ENCODE measurements at regions not wholly inside any gene's neighbourhood (a gene's known extent, or its start where the extent isn't known, plus 50 kb on each side); places are given as distances from the start of the nearest gene placed in this dataset.

DNA sequence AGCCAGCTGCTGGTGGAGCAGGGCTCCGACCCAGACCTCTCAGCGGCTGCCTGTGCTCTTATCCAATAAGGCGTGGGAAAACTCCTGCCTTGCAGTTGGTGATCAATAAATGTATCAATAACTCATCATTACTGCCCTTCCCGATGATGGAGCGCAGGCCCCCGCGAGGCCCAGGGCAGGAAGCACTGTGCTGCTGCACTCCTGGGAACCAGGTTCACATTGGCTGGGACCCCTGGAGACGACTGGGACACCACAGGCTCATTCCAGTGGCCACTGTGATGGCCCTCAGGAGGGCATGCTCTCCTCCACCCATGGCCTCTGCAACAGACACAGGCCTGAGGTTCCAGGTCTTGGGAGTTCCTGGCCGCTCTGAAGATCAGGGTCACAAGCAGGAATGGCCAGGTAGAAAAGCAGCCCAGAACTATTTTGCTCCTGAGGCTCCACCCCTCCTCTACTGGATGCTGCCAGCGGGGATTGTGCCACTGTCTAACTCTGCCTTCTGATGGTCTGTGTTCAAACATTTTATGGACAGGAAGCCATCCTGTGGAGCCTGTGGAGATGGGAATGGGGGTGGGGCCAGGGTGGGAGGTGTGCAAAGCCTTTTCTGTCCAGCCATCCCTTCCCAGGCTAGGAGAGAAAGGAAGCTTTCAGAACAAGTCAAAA lies 287.4 kb upstream of the ZMIZ1 start:
- TF ChIP-seq, protein P1, sequence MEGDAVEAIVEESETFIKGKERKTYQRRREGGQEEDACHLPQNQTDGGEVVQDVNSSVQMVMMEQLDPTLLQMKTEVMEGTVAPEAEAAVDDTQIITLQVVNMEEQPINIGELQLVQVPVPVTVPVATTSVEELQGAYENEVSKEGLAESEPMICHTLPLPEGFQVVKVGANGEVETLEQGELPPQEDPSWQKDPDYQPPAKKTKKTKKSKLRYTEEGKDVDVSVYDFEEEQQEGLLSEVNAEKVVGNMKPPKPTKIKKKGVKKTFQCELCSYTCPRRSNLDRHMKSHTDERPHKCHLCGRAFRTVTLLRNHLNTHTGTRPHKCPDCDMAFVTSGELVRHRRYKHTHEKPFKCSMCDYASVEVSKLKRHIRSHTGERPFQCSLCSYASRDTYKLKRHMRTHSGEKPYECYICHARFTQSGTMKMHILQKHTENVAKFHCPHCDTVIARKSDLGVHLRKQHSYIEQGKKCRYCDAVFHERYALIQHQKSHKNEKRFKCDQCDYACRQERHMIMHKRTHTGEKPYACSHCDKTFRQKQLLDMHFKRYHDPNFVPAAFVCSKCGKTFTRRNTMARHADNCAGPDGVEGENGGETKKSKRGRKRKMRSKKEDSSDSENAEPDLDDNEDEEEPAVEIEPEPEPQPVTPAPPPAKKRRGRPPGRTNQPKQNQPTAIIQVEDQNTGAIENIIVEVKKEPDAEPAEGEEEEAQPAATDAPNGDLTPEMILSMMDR (IDR thresholded peaks at IDR 0.05; ENCODE audit: unreplicated experiment), result no peak
- H3K36me3 Mint-ChIP-seq (ENCODE audit: low read depth, unreplicated experiment), result peaks cover 7% of the 10 kb centered on the region
- H3K4me1 Mint-ChIP-seq (ENCODE audit: unreplicated experiment), result no peaks in the 10 kb centered on the region
- peaks cover 2% of the 10 kb centered on the region for H3K27me3 Mint-ChIP-seq (ENCODE audit: unreplicated experiment)
- H3K4me3 Mint-ChIP-seq (ENCODE audit: unreplicated experiment), result no peak overlapping the region
- DNase-seq (ENCODE audit: low spot score), result no peak
- no peak overlapping the region for H3K27ac Mint-ChIP-seq (ENCODE audit: unreplicated experiment)
- H3K9me3 Mint-ChIP-seq (ENCODE audit: unreplicated experiment), result peaks cover 8% of the 10 kb centered on the region

DNA sequence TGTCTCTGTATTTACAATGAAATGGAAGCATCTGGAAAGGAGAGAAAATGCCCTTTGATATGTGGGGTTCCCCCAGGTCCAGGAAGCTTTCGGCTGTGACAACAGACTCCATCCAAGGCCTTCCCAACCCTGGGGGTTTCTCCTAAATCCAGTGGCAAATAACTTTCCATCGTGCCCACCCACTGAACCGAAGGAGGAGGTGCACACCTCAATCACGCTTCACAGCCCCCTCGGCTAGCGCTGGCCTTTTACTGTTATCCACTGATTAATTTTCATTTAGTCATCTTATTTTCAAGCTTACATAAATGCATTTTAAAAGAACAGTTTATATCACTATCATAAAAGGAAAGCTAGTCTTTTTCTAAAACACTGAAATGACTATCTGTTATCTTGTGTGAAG lies 286.8 kb upstream of the ZMIZ1 start:
- TF ChIP-seq, protein P1 (IDR thresholded peaks at IDR 0.05; ENCODE audit: unreplicated experiment), result no peak
- no peak for DNase-seq (ENCODE audit: low spot score)
- H3K27me3 Mint-ChIP-seq (ENCODE audit: unreplicated experiment), result peaks cover 2% of the 10 kb centered on the region
- peaks cover 8% of the 10 kb centered on the region for H3K9me3 Mint-ChIP-seq (ENCODE audit: unreplicated experiment)
- H3K27ac Mint-ChIP-seq (ENCODE audit: unreplicated experiment), result no peak overlapping the region
- H3K4me3 Mint-ChIP-seq (ENCODE audit: unreplicated experiment), result no peak overlapping the region
- H3K36me3 Mint-ChIP-seq (ENCODE audit: low read depth, unreplicated experiment), result peaks cover 7% of the 10 kb centered on the region
- H3K4me1 Mint-ChIP-seq (ENCODE audit: unreplicated experiment), result no peaks in the 10 kb centered on the region

DNA sequence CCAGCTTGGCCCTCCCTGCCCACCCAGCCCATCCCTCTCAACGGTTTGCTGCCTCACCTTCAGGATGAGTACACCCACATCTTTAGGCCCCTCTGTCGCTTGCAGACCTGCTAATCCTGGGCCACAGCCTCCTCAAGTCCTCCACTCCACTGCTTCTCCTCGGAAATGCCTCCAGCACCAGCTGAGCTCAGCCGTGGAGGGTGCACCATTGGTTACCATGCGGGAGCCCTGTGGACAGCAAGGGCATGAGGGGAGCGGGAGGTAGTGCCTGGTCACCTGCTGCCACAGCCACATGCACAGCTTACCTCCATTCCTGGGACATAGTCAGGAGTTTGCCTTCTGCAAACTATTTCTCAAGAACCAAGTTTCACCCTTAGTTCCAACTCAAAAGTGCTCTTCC lies 286.3 kb upstream of the ZMIZ1 start:
- peaks cover 8% of the 10 kb centered on the region for H3K9me3 Mint-ChIP-seq (ENCODE audit: unreplicated experiment)
- peaks cover 2% of the 10 kb centered on the region for H3K27me3 Mint-ChIP-seq (ENCODE audit: unreplicated experiment)
- H3K4me3 Mint-ChIP-seq (ENCODE audit: unreplicated experiment), result no peak overlapping the region
- no peak for DNase-seq (ENCODE audit: low spot score)
- no peak overlapping the region for H3K27ac Mint-ChIP-seq (ENCODE audit: unreplicated experiment)
- H3K4me1 Mint-ChIP-seq (ENCODE audit: unreplicated experiment), result no peaks in the 10 kb centered on the region
- TF ChIP-seq, protein P1 (IDR thresholded peaks at IDR 0.05; ENCODE audit: unreplicated experiment), result no peak
- peaks cover 7% of the 10 kb centered on the region for H3K36me3 Mint-ChIP-seq (ENCODE audit: low read depth, unreplicated experiment)

DNA sequence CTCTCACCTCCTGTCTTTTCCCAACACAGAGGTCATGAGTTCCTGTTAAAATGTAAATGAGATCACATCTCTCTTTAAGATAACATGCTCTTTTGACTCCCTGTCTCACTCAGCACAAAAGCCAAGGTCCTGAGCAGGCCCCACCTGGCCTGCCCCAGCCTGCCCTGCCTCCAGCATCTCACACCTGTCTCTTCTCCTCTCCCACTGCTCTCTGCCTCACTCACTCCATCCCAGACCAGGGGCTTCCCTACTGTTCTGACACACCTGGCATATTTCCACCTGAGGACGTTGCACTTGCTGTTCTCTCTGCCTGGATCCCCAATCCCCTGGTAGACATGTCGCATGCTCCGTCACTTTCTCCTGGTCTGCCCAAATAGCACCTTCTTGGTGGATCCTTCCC lies 285.0 kb upstream of the ZMIZ1 start:
- Mint-ChIP-seq H3K9me3 (ENCODE audit: unreplicated experiment) (peaks cover 8% of the 10 kb centered on the region), H3K27me3 (ENCODE audit: unreplicated experiment) (peaks cover 2% of the 10 kb centered on the region), H3K4me1 (ENCODE audit: unreplicated experiment) (no peaks in the 10 kb centered on the region), H3K4me3 (ENCODE audit: unreplicated experiment) (peak overlapping the region; percentile 0), H3K27ac (ENCODE audit: unreplicated experiment) (no peak overlapping the region), H3K36me3 (ENCODE audit: low read depth, unreplicated experiment) (peaks cover 7% of the 10 kb centered on the region)
- DNase-seq (ENCODE audit: low spot score), result no peak
- TF ChIP-seq, protein P1 (IDR thresholded peaks at IDR 0.05; ENCODE audit: unreplicated experiment), result no peak

DNA sequence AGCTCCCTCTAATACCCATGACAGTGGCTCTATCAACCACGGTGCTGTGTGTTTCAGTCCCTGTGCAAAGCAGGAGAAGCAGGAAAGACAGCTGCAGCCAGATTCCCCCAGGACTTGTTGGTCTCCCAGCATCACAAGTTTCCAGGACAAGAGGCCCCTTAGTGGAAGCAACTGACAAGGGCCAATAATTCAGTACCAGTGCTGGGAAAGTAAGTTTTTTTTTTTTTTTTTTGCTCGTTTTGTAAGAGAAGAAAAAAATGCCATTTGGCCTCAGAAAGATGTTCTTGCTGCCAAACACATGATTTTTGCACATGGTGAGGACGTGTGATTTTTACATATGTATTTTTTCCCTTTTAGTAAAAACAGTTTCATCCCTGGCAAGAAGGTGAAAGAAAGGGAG lies 284.2 kb upstream of the ZMIZ1 start:
- TF ChIP-seq, protein P1 (IDR thresholded peaks at IDR 0.05; ENCODE audit: unreplicated experiment), result no peak
- Mint-ChIP-seq H3K4me1 (ENCODE audit: unreplicated experiment) (no peaks in the 10 kb centered on the region), H3K27me3 (ENCODE audit: unreplicated experiment) (peaks cover 2% of the 10 kb centered on the region), H3K9me3 (ENCODE audit: unreplicated experiment) (peaks cover 8% of the 10 kb centered on the region), H3K4me3 (ENCODE audit: unreplicated experiment) (no peak overlapping the region), H3K27ac (ENCODE audit: unreplicated experiment) (no peak overlapping the region), H3K36me3 (ENCODE audit: low read depth, unreplicated experiment) (peaks cover 7% of the 10 kb centered on the region)
- no peak for DNase-seq (ENCODE audit: low spot score)
